RKO (cell line): ENCODE measurements at regions not wholly inside any gene's neighbourhood (a gene's known extent, or its start where the extent isn't known, plus 50 kb on each side); places are given as distances from the start of the nearest gene placed in this dataset.

Experiments
- DNase-seq: peaks from one replicate; pipeline ENCODE4 v3.0.0-alpha.2; 2016; ENCODE audit warnings: low spot score

DNA sequence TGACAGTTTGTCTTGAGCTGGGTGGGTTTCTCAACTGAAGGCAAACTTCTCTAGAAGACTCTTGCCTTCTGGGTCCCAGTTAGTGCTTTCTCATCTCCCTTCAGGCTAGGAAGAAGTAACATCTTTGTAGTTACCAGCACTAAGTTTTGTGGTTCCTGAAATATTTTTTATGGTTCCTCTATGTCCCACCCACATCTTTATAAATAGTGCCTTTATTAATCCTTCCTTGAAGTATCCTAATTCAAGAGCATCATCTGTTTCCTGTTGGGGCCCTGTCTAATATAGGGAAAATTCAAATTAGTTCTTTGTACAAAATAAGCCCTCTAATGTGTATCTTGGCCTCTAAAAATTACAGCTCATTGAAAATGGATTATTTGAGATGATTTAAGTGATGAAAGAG lies 147.4 kb upstream of the MAOA start:
- DNase-seq, result no peak

- no peak for DNase-seq
Observed at GRCh38 chrX:43510209-43510608, 145.9 kb upstream of the MAOA start.

DNA sequence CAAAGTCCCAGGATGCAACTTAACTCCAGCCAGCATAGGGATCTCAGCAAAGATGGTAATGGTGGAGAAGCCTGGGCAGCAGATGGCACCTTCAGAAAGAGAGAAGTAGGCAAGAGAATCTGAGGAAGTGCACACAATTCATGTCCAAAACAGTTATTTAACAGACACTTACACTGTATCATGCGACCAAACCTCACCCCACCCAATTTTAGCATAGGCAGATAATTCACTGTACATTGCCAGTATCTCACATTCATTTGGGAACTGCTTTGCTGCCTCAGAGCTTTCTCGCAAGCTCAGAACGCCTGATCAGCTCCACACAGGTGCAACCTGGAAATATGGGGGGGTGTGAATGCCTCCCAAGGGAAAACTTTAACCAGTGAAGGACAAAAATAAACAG lies 143.0 kb upstream of the MAOA start:
- DNase-seq, result no peak

GRCh38 chrX:43514820-43515219 lies 141.3 kb upstream of the MAOA start:
- DNase-seq, result no peak

DNA sequence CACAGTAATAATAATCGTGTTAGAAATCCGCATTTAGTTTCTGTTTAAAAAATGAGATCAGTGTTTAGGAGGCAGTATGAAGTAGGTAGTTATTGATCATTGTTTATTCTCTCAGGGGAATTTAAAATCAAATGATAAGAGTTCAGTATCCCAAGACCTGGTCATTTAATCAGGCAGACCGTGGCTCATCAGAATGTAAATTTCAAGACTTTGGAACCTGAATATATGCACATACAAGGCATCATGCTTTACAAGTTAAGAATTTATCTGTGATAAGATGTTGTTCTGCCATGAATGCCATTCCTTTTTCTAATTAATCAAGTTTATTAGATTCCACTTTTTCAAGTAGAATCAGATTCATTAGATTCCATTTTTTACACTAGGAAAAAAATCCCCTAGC lies 133.5 kb upstream of the MAOA start:
- no peak for DNase-seq

DNA sequence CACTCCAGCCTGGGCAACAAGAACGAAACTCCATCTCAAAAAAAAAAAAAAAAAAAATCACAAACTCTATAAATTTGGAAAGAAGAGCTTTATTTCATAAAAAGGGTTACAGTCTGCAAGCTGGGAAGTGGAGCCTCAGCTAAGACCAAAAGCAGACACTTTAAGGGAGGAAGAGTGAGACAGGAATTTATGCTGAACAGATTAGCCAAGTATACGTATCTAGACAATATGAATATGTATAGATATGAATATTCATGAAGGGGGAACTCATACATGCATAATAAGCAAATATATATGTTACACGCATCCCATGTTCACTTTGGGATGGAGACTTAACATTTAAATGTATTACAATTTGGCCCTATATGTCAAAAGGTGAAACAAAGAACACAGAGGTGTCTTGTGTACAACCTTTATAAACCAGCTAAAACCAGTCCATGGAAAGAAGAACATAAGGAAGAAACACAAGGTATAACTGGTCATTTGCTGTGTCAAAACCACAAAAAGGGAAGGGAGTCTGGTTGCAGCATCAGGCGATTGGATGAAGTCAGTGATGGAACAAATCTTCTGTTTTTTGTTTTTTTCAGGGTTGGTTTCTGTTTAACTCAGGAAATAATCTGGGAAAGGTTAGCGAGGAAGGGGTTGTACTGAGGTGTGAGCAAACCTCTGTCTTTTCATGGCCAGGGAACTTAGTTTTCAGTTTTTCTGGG lies 130.0 kb upstream of the MAOA start:
- no peak for DNase-seq

DNA sequence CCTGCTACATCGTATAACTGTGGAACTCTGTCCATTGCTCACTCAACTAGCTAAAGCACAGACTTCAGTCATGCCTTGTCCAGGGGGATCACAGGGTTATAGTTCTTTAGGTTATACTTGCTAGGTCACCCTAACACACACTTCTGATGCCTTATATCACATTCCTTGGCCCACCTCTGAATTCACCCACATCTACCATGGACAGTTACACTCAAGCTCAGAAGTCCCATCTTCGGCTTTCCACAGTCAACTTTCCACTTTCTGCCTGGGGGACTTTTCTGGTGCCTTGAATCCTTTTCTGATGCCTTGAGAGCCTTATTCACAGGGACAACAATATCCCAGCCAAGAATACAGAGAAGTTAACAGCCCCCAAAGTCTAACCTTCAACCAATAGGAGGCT lies 129.2 kb upstream of the MAOA start:
- DNase-seq, result no peak

DNA sequence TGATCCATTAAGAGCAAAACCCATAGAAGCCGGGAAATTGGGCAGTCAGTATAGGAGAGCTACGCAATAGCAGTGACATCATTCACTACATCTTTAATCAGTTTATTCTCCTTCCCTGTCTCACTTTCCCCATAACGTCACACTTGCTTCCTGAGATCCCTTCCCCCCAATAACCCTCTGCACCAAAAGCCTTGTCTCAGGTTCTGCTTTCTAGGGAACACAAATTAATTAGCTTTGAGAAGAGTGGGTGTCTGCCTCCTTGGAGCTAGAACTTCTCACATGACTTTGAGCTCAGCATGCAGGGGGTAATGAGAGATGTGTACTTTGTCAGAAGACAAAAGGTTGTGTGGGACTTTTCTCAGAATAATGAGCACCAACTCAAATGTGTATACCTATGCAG lies 128.3 kb upstream of the MAOA start:
- DNase-seq, result no peak

DNA sequence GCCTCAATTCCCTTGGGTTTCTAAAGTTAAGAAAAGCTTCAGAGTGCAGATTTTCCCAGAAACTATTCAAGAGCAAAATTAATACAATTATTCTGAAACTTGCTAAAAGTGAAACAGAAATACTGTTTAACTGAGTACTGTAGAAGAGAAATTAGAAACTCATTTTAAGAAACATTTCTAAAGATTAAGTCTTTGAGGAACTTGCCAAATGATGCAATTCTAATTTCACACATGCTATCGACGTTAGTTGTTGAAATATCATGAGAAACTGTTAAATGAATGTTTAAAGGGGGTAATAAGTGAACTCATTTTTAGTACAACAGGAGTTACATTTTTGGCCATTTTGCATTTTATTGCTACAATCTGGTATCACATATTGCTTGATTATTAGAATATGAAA lies 125.3 kb upstream of the MAOA start:
- DNase-seq, result no peak

DNA sequence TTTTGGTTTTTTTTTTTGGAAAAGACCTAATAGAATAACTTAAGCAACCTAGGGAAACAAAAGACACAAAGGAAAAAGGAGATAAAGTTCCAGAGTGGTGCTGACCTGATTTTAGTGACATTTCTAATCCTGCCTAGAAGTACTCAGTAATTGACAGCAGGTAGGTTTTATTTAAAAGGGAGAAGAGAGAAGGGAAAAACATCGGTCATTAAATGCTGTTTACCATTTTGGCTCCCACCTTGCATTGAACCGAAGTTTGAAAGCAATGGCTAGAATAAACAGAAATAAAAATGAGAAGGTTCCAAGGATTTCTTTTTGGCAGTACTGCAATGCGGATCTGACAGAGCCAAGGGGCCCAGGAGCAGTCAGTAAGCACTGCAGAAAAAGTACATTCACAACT lies 115.8 kb upstream of the MAOA start:
- DNase-seq, result no peak

DNA sequence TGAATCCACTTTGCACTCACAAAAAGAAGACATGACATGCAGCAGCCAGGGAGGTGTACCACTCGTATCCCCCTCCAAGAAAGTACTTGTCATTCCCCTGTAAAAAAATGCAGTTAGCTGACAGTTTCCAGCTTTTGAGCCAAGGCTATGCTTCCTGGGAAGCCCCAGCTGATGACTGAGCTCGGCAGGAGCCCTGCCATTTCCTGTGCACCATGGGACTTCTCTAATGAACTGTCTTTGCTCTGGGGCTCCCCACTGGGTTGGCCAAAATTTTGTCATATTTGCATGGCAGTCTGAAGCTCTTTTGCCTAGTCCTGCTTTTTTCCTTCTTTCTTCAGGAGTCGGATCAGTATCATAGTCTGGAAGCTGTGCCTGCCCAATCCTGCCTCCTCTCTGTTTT lies 104.5 kb upstream of the MAOA start:
- DNase-seq, result no peak

DNA sequence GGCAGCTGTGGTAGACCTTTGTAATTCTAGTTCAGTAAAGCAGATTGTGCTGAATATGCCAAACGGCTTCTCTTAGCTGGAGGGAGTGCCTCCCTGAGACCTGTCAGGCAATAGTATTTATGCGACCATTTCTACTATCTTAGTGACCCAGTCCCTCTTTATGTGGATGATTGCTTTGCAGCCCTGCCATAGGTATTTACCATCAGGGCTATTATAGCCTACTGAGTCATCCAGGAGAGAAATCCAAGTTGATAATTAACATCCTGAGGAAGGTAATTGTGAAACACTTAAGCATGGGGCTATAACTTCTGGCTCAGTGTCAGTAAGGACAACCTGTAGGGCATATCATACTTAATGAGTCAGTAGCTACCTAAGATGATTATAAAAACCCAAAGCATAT lies 103.9 kb upstream of the MAOA start:
- no peak for DNase-seq

- DNase-seq, result no peak
Observed at GRCh38 chrX:43552703-43553102, 103.4 kb upstream of the MAOA start.

GRCh38 chrX:43553257-43553656 lies 102.8 kb upstream of the MAOA start:
- no peak for DNase-seq

- no peak for DNase-seq
Observed at GRCh38 chrX:43556207-43556606, 99.9 kb upstream of the MAOA start.

DNA sequence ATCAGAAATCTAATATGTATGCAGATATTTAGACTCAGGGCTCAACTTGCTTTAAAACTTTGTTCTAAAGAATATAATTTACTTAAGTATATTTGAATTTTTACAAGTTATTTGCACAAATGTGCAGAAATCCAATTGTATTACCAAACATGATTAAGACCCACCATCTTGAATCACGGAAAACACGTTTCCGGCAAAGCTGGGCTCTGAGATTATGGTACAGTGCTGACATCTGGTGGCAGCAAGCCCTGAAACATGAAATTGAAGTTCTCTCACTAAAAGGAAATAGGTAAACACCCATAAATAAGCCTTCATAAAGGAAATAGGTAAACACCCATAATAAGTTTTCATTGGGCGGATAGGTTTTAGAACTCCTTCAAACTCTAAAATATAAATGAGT lies 98.3 kb upstream of the MAOA start:
- DNase-seq, result peak; percentile 69

DNA sequence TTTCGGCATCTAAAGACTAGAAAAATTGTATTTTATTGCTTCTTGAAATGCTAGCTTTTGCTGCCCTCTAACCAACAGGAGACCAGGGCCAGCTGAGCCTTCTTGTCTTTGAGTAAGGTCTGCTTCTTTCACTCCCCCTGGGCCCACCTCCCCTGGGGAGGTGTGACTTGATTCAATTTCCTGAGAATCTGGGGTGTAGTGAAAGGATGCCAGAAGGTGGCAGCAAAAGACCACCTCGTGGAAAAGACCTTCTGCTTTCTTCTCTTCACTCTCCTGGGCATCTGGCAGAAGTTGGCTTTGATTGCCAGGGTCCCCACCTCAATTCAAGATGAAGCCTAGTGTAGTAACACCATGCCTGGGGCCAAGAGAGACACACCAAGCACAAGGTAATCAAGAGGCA lies 96.5 kb upstream of the MAOA start:
- peak; percentile 43 for DNase-seq

DNA sequence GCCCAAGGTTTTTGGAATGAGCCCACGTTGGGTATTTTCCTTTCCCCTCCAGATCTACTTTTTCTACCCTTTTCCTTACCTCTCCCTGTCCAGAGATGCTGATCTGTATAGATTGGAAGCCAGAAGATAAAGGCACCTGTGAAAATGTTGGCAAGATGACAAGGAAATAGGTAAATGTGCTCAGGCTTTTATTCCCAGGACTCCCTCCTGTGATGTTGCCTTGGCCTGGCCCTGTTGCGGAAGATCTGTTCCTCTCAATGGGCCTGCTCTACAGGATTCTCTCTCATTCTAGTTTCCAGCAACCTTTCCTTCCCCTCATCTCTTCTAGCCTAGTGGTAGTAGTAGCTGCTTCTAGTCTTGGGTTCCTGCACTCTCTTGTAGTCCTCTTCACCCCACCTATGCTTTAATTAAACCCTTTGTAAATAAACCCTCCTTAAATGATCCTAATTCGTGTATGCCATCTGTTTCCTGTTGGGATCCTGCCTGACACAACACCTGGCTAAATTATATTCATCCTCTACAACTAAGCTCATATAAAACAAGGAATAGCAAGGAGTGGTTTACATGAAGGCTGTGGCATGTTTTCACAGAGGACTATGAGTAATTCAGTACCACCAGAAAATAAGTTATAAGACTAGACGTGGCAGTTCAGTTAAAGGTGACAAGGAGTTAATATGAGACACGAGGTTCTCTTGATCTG lies 95.7 kb upstream of the MAOA start:
- DNase-seq, result no peak

DNA sequence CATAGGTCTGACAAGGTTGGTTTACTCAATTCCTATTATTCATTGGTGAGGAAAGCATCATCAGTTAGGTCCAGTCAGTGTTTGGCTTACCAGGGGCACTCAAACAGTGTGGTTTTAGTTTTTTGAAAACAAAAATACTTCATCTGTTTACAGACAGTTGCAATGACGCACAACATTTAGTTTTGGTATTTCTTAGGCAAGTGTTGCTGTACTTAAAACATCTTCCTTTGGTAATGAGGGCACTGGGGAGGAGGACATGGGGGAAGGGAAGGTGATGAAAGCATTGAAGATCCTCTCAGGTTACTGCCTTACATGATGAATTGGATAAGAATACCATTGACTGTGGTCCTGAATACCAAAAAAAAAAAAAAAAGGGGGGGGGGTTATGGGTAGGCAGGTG lies 93.7 kb upstream of the MAOA start:
- no peak for DNase-seq

DNA sequence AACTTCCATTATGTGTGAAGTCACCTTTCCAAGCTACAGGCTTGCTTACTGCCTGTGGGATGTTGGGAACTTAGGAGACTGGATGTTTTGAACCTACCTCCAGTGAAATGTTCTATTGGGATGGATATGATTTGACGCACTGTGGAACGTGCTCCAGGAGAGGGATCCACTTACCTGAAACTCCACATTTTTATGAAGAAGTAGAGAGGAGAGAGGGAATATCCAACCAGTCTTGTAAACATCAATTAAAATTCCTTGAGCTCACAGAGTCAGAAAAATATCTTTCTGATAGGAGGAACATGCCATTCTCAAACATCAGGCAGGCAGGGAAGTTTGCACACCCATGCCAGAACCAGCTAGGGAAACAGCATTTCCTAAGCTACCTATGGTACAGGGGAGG lies 91.1 kb upstream of the MAOA start:
- DNase-seq, result no peak

GRCh38 chrX:43566170-43566569 lies 89.9 kb upstream of the MAOA start:
- no peak for DNase-seq

DNA sequence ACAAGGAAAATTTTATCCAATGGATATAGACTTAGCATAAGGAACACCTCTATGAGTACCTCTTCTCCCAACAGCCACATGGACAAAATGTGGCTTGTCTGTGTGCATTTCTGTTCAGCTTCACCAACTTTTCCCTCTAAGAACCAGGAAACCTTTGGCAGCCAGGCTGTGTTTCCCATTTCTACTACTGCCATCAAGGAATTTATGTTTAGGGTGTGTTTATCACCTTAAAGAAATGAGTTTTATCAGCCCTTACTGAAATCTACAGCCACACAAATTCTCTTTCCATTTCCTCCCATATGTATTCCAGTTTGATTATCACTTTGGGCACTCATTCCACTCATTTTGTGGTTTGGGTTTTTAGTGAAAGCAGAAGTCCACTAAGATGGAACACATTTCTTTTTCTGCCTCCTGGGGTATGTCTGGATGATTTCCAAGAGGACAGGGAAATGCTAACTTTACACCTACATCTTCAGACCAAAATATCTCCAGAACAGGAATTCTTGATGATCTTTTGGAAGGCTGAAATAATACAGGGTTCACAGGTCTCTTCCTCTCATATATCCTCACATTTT lies 82.6 kb upstream of the MAOA start:
- DNase-seq, result no peak

- no peak for DNase-seq
Observed at GRCh38 chrX:43580621-43581020, 75.5 kb upstream of the MAOA start.

GRCh38 chrX:43581167-43581566 lies 74.9 kb upstream of the MAOA start:
- DNase-seq, result no peak
